Skin epidermis (tissue), 12 donors: ENCODE measurements at regions not wholly inside any gene's neighbourhood (a gene's known extent, or its start where the extent isn't known, plus 50 kb on each side); places are given as distances from the start of the nearest gene placed in this dataset.
"Not testable (repeated sequence)": the region's sequence is repeated elsewhere in the genome, so short reads cannot be mapped to it uniquely, and the experiment has no call there.

Source experiments
- H3K27ac ChIP-seq, 21 experiments: fragments of 200-600 bp; sonication (generic) in 11 of 21; one replicate each; pipeline ENCODE4 v1.5.0; 2020; ENCODE audit warnings: mild to moderate bottlenecking in 3 of 21, inconsistent platforms in 2 of 21, moderate library complexity in 2 of 21
- H3K4me3 ChIP-seq, 7 experiments: fragments of 200-600 bp; sonication (generic) in 2 of 7; one replicate each; pipeline ENCODE4 v1.5.0; 2020; ENCODE audit warnings: inconsistent platforms in 2 of 7, mild to moderate bottlenecking in 2 of 7, moderate library complexity in 1 of 7

GRCh38 chr6:140345935-140346334 lies 971.5 kb upstream of the CITED2 start:
- H3K27ac ChIP-seq = no peak overlapping the region
- no peak overlapping the region for H3K4me3 ChIP-seq

GRCh38 chr6:140344142-140344913 lies 969.9 kb upstream of the CITED2 start:
- Histone ChIP-seq H3K27ac (no peak overlapping the region), H3K4me3 (no peak overlapping the region)

GRCh38 chr6:140343128-140343527 lies 968.7 kb upstream of the CITED2 start:
- H3K4me3 ChIP-seq = no peak overlapping the region
- no peak overlapping the region for H3K27ac ChIP-seq

- no peak overlapping the region for H3K27ac ChIP-seq
Measured at GRCh38 chr6:140341272-140341671, 966.8 kb upstream of the CITED2 start.

GRCh38 chr6:140340795-140341194 lies 966.3 kb upstream of the CITED2 start:
- no peak overlapping the region for H3K4me3 ChIP-seq
- no peak overlapping the region for H3K27ac ChIP-seq

More at GRCh38 chr6:140341272-140341671, 966.8 kb upstream of the CITED2 start:
- no peak overlapping the region for H3K4me3 ChIP-seq

- H3K4me3 ChIP-seq, H3K27ac ChIP-seq: not testable (repeated sequence)
Measured at GRCh38 chr6:140339084-140339483, 964.6 kb upstream of the CITED2 start.

GRCh38 chr6:140321891-140322290 lies 947.4 kb upstream of the CITED2 start:
- Histone ChIP-seq H3K4me3 (no peak overlapping the region), H3K27ac (no peak overlapping the region)

- Histone ChIP-seq H3K27ac (peak overlapping the region in 3 of 21 experiments; percentile 31 to 51 (median 39)), H3K4me3 (no peak overlapping the region)
Measured at GRCh38 chr6:140320081-140321080, 945.9 kb upstream of the CITED2 start.

GRCh38 chr6:140319209-140319608 lies 944.8 kb upstream of the CITED2 start:
- peak overlapping the region in 1 of 7 experiments; percentile 3 for H3K4me3 ChIP-seq
- no peak overlapping the region for H3K27ac ChIP-seq

- Histone ChIP-seq H3K27ac (no peak overlapping the region), H3K4me3 (no peak overlapping the region)
Measured at GRCh38 chr6:140318408-140318807, 944.0 kb upstream of the CITED2 start.

GRCh38 chr6:140317950-140318349 lies 943.5 kb upstream of the CITED2 start:
- no peak overlapping the region for H3K4me3 ChIP-seq
- H3K27ac ChIP-seq = no peak overlapping the region

- no peak overlapping the region for H3K27ac ChIP-seq
Measured at GRCh38 chr6:140316966-140317365, 942.5 kb upstream of the CITED2 start.

GRCh38 chr6:140314682-140315081 lies 940.2 kb upstream of the CITED2 start:
- Histone ChIP-seq H3K27ac (no peak overlapping the region), H3K4me3 (no peak overlapping the region)

More at GRCh38 chr6:140316966-140317365, 942.5 kb upstream of the CITED2 start:
- no peak overlapping the region for H3K4me3 ChIP-seq

- Histone ChIP-seq H3K4me3 (no peak overlapping the region), H3K27ac (no peak overlapping the region)
Measured at GRCh38 chr6:140311146-140311545, 936.7 kb upstream of the CITED2 start.

GRCh38 chr6:140303218-140303949 lies 928.9 kb upstream of the CITED2 start:
- H3K4me3 ChIP-seq = no peak overlapping the region
- no peak overlapping the region for H3K27ac ChIP-seq

GRCh38 chr6:140300331-140300730 lies 925.9 kb upstream of the CITED2 start:
- no peak overlapping the region for H3K27ac ChIP-seq

GRCh38 chr6:140289186-140289585 lies 914.7 kb upstream of the CITED2 start:
- Histone ChIP-seq H3K27ac (no peak overlapping the region), H3K4me3 (no peak overlapping the region)

More at GRCh38 chr6:140300331-140300730, 925.9 kb upstream of the CITED2 start:
- H3K4me3 ChIP-seq = no peak overlapping the region

- Histone ChIP-seq H3K27ac (no peak overlapping the region), H3K4me3 (no peak overlapping the region)
Measured at GRCh38 chr6:140285998-140286690, 911.7 kb upstream of the CITED2 start.

GRCh38 chr6:140285471-140285870 lies 911.0 kb upstream of the CITED2 start:
- Histone ChIP-seq H3K4me3 (no peak overlapping the region), H3K27ac (no peak overlapping the region)
